Transverse colon (tissue), 4 donors: ENCODE measurements at regions not wholly inside any gene's neighbourhood (a gene's known extent, or its start where the extent isn't known, plus 50 kb on each side); places are given as distances from the start of the nearest gene placed in this dataset.

Experiments
- EP300 ChIP-seq: sonication (generic); formaldehyde crosslinking; IDR thresholded peaks from one replicate; pipeline ENCODE4 v1.6.1; 2017; ENCODE audit warnings: antibody characterized with exemption, low read depth
- POLR2A ChIP-seq: fragments of 450-650 bp; IDR thresholded peaks from one replicate; pipeline ENCODE4 v1.6.1; 2016; ENCODE audit warnings: antibody characterized with exemption, mild to moderate bottlenecking, moderate library complexity
- POLR2AphosphoS5 ChIP-seq, 3 donors: sonication (generic); formaldehyde crosslinking; IDR thresholded peaks; one replicate each; pipeline ENCODE4 v1.6.1; 2016; ENCODE audit warnings: antibody characterized with exemption in 3 of 3
- TF ChIP-seq, protein P1 (sequence below), 5 experiments: fragments of 200-600 bp in 3 of 5; fragments of 450-650 bp in 2 of 5; sonication (generic) in 3 of 5; IDR thresholded peaks; 1 replicate in 2 of 5; 2 replicates in 3 of 5; pipeline ENCODE4 v1.5.1; 2016 to 2017; ENCODE audit warnings: antibody characterized with exemption in 5 of 5, inconsistent platforms in 3 of 5, mild to moderate bottlenecking in 2 of 5, moderate library complexity in 1 of 5

DNA sequence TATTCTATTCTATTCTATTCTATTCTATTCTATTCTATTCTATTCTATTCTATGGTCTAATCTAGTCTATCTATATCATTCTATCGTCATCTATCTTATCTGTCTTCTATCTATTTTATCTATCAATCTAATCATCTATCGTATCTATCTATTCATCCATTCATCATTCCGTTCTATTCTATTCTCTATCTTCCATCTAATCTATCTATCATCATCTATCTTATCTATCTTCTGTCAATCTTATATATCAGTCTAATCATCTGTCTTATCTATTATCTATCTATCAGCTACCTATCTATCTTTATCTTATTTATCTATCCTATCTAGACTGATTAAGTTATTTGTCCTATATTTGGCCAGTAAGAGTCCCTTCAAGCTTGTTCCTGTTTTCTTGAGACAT, 831.5 kb upstream of the TMEM132C start:
- TF ChIP-seq EP300 (no peak), POLR2A (no peak), POLR2AphosphoS5 (IDR thresholded peaks at IDR 0.05) (no peak)
- TF ChIP-seq, protein P1, sequence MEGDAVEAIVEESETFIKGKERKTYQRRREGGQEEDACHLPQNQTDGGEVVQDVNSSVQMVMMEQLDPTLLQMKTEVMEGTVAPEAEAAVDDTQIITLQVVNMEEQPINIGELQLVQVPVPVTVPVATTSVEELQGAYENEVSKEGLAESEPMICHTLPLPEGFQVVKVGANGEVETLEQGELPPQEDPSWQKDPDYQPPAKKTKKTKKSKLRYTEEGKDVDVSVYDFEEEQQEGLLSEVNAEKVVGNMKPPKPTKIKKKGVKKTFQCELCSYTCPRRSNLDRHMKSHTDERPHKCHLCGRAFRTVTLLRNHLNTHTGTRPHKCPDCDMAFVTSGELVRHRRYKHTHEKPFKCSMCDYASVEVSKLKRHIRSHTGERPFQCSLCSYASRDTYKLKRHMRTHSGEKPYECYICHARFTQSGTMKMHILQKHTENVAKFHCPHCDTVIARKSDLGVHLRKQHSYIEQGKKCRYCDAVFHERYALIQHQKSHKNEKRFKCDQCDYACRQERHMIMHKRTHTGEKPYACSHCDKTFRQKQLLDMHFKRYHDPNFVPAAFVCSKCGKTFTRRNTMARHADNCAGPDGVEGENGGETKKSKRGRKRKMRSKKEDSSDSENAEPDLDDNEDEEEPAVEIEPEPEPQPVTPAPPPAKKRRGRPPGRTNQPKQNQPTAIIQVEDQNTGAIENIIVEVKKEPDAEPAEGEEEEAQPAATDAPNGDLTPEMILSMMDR (IDR thresholded peaks at IDR 0.05) = no peak
